Ureter (tissue), 1 donor: ENCODE measurements at regions not wholly inside any gene's neighbourhood (a gene's known extent, or its start where the extent isn't known, plus 50 kb on each side); places are given as distances from the start of the nearest gene placed in this dataset.

Experiments
- DNase-seq: peaks from one replicate; pipeline ENCODE4 v3.0.0-alpha.2; 2020; ENCODE audit warnings: low spot score
- donor health status: DM: yes; HTN: yes; CAD: no.

- no peak for DNase-seq
Observed at GRCh38 chr9:80378669-80379293, 807.0 kb downstream of the TLE4 start.

- no peak for DNase-seq
Observed at GRCh38 chr9:80376180-80376579, 804.4 kb downstream of the TLE4 start.

- no peak for DNase-seq
Observed at GRCh38 chr9:80375477-80375876, 803.7 kb downstream of the TLE4 start.

- DNase-seq, result no peak
Observed at GRCh38 chr9:80369641-80370040, 797.9 kb downstream of the TLE4 start.

- no peak for DNase-seq
Observed at GRCh38 chr9:80366626-80367025, 794.9 kb downstream of the TLE4 start.

GRCh38 chr9:80359941-80360881, 788.4 kb downstream of the TLE4 start:
- DNase-seq, result no peak

- DNase-seq, result no peak
Observed at GRCh38 chr9:80359291-80359690, 787.5 kb downstream of the TLE4 start.

GRCh38 chr9:80352967-80353366, 781.2 kb downstream of the TLE4 start:
- no peak for DNase-seq

GRCh38 chr9:80351612-80352011, 779.8 kb downstream of the TLE4 start:
- no peak for DNase-seq

GRCh38 chr9:80326105-80326504, 754.3 kb downstream of the TLE4 start:
- no peak for DNase-seq

GRCh38 chr9:80320916-80321315, 749.2 kb downstream of the TLE4 start:
- DNase-seq, result no peak

GRCh38 chr9:80320480-80320879, 748.7 kb downstream of the TLE4 start:
- DNase-seq, result no peak

- DNase-seq, result no peak
Observed at GRCh38 chr9:80305136-80305535, 733.4 kb downstream of the TLE4 start.

GRCh38 chr9:80294955-80295354, 723.2 kb downstream of the TLE4 start:
- no peak for DNase-seq

GRCh38 chr9:80294318-80294717, 722.6 kb downstream of the TLE4 start:
- no peak for DNase-seq

GRCh38 chr9:80292231-80292630, 720.5 kb downstream of the TLE4 start:
- no peak for DNase-seq

GRCh38 chr9:80285326-80285725, 713.6 kb downstream of the TLE4 start:
- DNase-seq, result no peak

- DNase-seq, result no peak
Observed at GRCh38 chr9:80282766-80283165, 711.0 kb downstream of the TLE4 start.

GRCh38 chr9:80259079-80259478, 687.3 kb downstream of the TLE4 start:
- no peak for DNase-seq

- no peak for DNase-seq
Observed at GRCh38 chr9:80251778-80252177, 680.0 kb downstream of the TLE4 start.

GRCh38 chr9:80242022-80242421, 670.3 kb downstream of the TLE4 start:
- no peak for DNase-seq

GRCh38 chr9:80235752-80236151, 664.0 kb downstream of the TLE4 start:
- DNase-seq, result no peak

- DNase-seq, result no peak
Observed at GRCh38 chr9:80233906-80234305, 662.1 kb downstream of the TLE4 start.
